Thoracic aorta (tissue), 2 donors: ENCODE measurements at regions not wholly inside any gene's neighbourhood (a gene's known extent, or its start where the extent isn't known, plus 50 kb on each side); places are given as distances from the start of the nearest gene placed in this dataset.

Experiments used
- ATAC-seq: fragments of 150-250 bp; one replicate; pipeline ENCODE4 v1.8.0; 2017; ENCODE audit warnings: low read depth; ENCODE audit not compliant: insufficient number of reproducible peaks, low FRiP score
- DNase-seq: peaks from one replicate; pipeline ENCODE4 v3.0.0-alpha.2; 2020; ENCODE audit warnings: low spot score
- H3K27ac ChIP-seq, 2 donors: fragments of 200-600 bp; sonication (generic); 1 replicate in 1 of 2; 2 replicates in 1 of 2; pipeline ENCODE4 v1.5.1; 2016; ENCODE audit warnings: mild to moderate bottlenecking in 2 of 2, moderate library complexity in 2 of 2
- H3K27me3 ChIP-seq: fragments of 200-600 bp; sonication (generic); replicated peaks from 2 replicates; pipeline ENCODE4 v1.6.0; 2016; ENCODE audit warnings: mild to moderate bottlenecking; ENCODE audit not compliant: insufficient read depth
- H3K36me3 ChIP-seq: fragments of 200-600 bp; sonication (generic); one replicate; pipeline ENCODE4 v1.5.1; 2016
- H3K4me1 ChIP-seq, 2 donors: fragments of 200-600 bp; sonication (generic); 1 replicate in 1 of 2; 2 replicates in 1 of 2; pipeline versions ENCODE4 v1.5.1 to v1.6.0; 2016; ENCODE audit warnings: low read depth in 2 of 2, mild to moderate bottlenecking in 1 of 2; ENCODE audit not compliant: control insufficient read depth in 1 of 2
- H3K4me3 ChIP-seq: fragments of 200-600 bp; sonication (generic); 2 replicates; pipeline ENCODE4 v1.5.1; 2016; ENCODE audit warnings: mild to moderate bottlenecking
- H3K9me3 ChIP-seq: fragments of 200-600 bp; sonication (generic); 2 replicates; pipeline ENCODE4 v1.5.1; 2016
- TF ChIP-seq, protein P1 (sequence below): fragments of 200-600 bp; sonication (generic); IDR thresholded peaks from one replicate; pipeline ENCODE4 v1.5.1; 2019; ENCODE audit warnings: antibody characterized with exemption

DNA sequence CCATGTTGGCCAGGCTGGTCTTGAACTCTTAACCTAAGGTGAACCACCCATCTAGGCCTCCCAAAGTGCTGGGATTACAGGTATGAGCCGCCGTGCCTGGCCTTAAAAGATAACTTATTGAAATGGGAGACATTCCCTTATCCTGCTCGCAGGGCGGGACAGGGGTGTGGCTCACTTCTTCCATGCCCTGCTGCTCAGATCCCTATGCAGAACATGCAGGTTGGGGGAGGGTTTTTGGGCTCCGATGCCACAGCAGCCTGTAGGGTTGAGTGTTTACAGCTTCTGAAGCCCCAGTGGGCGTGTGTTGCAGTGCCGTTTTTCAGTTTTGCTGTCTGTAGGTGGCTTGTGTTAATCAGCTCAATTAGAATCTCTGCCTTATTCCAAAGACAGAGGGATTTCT, 108.0 kb upstream of the BRINP1 start:
- Histone ChIP-seq H3K27me3 (no peaks in the 10 kb centered on the region), H3K4me3 (no peak overlapping the region), H3K27ac (no peak overlapping the region), H3K4me1 (no peaks in the 10 kb centered on the region), H3K9me3 (no peaks in the 10 kb centered on the region), H3K36me3 (no peaks in the 10 kb centered on the region)
- DNase-seq (no peak), ATAC-seq (no peak)
- TF ChIP-seq, protein P1, sequence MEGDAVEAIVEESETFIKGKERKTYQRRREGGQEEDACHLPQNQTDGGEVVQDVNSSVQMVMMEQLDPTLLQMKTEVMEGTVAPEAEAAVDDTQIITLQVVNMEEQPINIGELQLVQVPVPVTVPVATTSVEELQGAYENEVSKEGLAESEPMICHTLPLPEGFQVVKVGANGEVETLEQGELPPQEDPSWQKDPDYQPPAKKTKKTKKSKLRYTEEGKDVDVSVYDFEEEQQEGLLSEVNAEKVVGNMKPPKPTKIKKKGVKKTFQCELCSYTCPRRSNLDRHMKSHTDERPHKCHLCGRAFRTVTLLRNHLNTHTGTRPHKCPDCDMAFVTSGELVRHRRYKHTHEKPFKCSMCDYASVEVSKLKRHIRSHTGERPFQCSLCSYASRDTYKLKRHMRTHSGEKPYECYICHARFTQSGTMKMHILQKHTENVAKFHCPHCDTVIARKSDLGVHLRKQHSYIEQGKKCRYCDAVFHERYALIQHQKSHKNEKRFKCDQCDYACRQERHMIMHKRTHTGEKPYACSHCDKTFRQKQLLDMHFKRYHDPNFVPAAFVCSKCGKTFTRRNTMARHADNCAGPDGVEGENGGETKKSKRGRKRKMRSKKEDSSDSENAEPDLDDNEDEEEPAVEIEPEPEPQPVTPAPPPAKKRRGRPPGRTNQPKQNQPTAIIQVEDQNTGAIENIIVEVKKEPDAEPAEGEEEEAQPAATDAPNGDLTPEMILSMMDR: no peak

DNA sequence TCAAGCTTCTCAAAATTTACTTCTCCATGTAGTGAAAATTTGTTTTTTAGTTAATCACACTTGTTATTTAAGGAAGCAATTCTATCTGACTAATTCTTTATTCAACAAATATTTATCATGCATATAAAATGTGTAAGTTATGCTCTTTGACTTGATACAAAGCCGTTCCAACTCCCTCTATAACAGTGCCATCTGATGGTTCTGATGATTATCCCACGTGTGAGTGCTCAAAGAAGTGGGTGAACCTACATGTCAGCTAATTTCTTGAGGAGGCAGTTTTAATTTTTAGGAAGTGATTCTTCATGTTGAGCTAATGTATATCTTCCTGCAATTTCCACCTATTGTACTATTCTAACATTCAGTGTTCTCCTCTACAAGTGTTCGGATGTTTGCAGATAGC, 88.8 kb upstream of the BRINP1 start:
- no peaks in the 10 kb centered on the region for H3K4me1 ChIP-seq
- H3K4me3 ChIP-seq: no peak overlapping the region
- H3K9me3 ChIP-seq: no peaks in the 10 kb centered on the region
- TF ChIP-seq, protein P1: no peak
- DNase-seq (no peak), ATAC-seq (no peak)
- H3K27me3 ChIP-seq: no peaks in the 10 kb centered on the region
- H3K27ac ChIP-seq: no peak overlapping the region
- H3K36me3 ChIP-seq: no peaks in the 10 kb centered on the region

DNA sequence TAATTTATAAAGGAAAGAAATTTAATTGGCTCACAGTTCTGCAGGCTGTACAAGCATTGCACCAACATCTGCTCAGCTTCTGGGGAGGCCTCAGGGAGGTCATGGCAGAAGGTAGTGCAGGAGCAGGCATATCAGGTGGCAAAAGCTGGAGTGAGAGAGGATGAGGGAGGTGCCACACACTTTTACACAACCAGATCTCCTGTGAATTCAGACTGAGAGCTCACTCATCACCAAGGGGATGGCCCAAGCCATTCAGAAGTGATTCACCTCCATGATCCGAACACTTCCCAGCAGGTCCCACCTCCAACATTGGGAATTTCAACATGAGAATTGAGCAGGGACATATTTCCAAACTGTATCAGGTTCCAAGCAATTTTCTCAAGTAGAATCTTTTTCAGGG, 84.7 kb upstream of the BRINP1 start:
- no peak overlapping the region for H3K27ac ChIP-seq
- H3K4me1 ChIP-seq: no peaks in the 10 kb centered on the region
- no peaks in the 10 kb centered on the region for H3K36me3 ChIP-seq
- no peaks in the 10 kb centered on the region for H3K9me3 ChIP-seq
- DNase-seq (no peak), ATAC-seq (no peak)
- no peak overlapping the region for H3K4me3 ChIP-seq
- no peaks in the 10 kb centered on the region for H3K27me3 ChIP-seq
- TF ChIP-seq, protein P1: no peak

DNA sequence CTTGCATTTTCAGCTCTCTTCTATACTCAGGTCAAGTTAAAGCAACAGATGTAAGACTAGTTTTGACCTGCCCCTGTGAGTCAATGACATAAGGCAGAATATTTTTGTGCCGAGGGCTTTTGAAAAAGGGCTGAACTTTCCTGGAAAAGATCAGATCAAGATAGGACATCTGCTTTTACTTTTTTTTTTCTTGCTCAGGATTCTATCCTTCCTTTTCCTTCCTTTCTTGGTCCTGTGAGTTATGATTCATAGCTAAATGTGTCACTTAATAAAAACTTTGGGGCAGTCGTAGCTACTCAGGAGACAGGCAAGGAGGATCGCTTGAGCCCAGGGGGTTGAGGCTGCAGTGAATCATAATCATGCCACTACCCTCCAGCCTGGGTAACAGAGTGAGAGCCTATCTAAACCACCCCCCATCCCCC, 84.3 kb upstream of the BRINP1 start:
- TF ChIP-seq, protein P1: no peak
- no peak overlapping the region for H3K27ac ChIP-seq

DNA sequence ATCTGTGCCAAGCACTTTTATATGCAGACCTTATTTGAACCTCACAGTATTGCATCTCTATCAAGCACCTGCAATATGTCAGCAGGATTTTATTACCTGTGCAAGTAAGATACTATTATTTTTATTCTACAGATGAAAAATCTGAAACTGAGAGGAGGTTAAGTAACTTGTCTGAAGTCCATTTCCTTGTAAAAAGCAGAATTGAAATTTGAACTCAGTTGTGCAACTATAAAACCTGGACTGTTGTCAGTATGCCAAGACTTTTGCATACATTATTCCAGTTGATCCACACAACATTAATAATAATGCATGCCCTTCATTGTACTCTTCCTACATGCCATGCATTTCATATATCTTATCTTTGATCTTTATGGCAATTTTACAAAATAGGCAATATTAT, 82.2 kb upstream of the BRINP1 start:
- DNase-seq: no peak
- Histone ChIP-seq H3K36me3 (no peaks in the 10 kb centered on the region), H3K27ac (no peak overlapping the region), H3K9me3 (no peaks in the 10 kb centered on the region), H3K4me3 (no peak overlapping the region), H3K27me3 (no peaks in the 10 kb centered on the region), H3K4me1 (no peaks in the 10 kb centered on the region)
- TF ChIP-seq, protein P1: no peak
- no peak for ATAC-seq

More for the DNA sequence above, 84.3 kb upstream of the BRINP1 start:
- ATAC-seq (no peak), DNase-seq (no peak)
- Histone ChIP-seq H3K4me3 (no peak overlapping the region), H3K27me3 (no peaks in the 10 kb centered on the region), H3K4me1 (no peaks in the 10 kb centered on the region), H3K36me3 (no peaks in the 10 kb centered on the region), H3K9me3 (no peaks in the 10 kb centered on the region)
